Mammary epithelial cell (primary cell): ENCODE measurements at regions not wholly inside any gene's neighbourhood (a gene's known extent, or its start where the extent isn't known, plus 50 kb on each side); places are given as distances from the start of the nearest gene placed in this dataset.

Source experiments
- EZH2 ChIP-seq: IDR thresholded peaks from 2 replicates; pipeline ENCODE4 v1.6.1; 2012; ENCODE audit warnings: low read length, inconsistent platforms, borderline replicate concordance
- TF ChIP-seq, protein P1 (sequence below), 2 donors: IDR thresholded peaks in 1 of 2; conservative IDR thresholded peaks in 1 of 2; 2 replicates each; pipeline ENCODE4 v1.5.1; 2011 to 2012; ENCODE audit warnings: inconsistent platforms in 2 of 2, low read length in 2 of 2, mild to moderate bottlenecking in 2 of 2, control low read depth in 1 of 2, low read depth in 1 of 2; ENCODE audit not compliant: insufficient read depth in 1 of 2; ENCODE audit errors: extremely low read depth in 1 of 2

GRCh38 chr3:24062916-24063315, 117.8 kb downstream of the NR1D2 start:
- TF ChIP-seq, protein P1, sequence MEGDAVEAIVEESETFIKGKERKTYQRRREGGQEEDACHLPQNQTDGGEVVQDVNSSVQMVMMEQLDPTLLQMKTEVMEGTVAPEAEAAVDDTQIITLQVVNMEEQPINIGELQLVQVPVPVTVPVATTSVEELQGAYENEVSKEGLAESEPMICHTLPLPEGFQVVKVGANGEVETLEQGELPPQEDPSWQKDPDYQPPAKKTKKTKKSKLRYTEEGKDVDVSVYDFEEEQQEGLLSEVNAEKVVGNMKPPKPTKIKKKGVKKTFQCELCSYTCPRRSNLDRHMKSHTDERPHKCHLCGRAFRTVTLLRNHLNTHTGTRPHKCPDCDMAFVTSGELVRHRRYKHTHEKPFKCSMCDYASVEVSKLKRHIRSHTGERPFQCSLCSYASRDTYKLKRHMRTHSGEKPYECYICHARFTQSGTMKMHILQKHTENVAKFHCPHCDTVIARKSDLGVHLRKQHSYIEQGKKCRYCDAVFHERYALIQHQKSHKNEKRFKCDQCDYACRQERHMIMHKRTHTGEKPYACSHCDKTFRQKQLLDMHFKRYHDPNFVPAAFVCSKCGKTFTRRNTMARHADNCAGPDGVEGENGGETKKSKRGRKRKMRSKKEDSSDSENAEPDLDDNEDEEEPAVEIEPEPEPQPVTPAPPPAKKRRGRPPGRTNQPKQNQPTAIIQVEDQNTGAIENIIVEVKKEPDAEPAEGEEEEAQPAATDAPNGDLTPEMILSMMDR (conservative IDR thresholded peaks at IDR 0.05 in 1 of 2, IDR thresholded peaks at IDR 0.05 in 1 of 2; ENCODE audit: extremely low read depth in 1 of 2, insufficient read depth in 1 of 2, low read depth in 1 of 2, low read length in 2 of 2): no peak
- TF ChIP-seq EZH2: no peak
